Peyer's patch (tissue), 4 donors: ENCODE measurements at regions not wholly inside any gene's neighbourhood (a gene's known extent, or its start where the extent isn't known, plus 50 kb on each side); places are given as distances from the start of the nearest gene placed in this dataset.

Source experiments
- DNase-seq, 3 donors: peaks; one replicate each; pipeline ENCODE4 v3.0.0-alpha.2; 2017 to 2019
- H3K27ac ChIP-seq, 4 donors: fragments of 200-600 bp; sonication (generic); one replicate each; pipeline ENCODE4 v1.5.1; 2016 to 2019
- H3K27me3 ChIP-seq, 2 donors: fragments of 200-600 bp; sonication (generic); one replicate each; pipeline ENCODE4 v1.5.1; 2019
- H3K36me3 ChIP-seq, 3 donors: fragments of 200-600 bp; sonication (generic); one replicate each; pipeline ENCODE4 v1.5.1; 2016 to 2019
- H3K4me1 ChIP-seq, 4 donors: fragments of 200-600 bp; sonication (generic); one replicate each; pipeline ENCODE4 v1.5.1; 2016 to 2019
- H3K4me3 ChIP-seq, 4 donors: fragments of 200-600 bp; sonication (generic); 1 replicate in 3 of 4; 2 replicates in 1 of 4; pipeline ENCODE4 v1.5.1; 2016 to 2019; ENCODE audit warnings: mild to moderate bottlenecking in 1 of 4
- H3K9me3 ChIP-seq, 4 donors: fragments of 200-600 bp; sonication (generic); one replicate each; pipeline ENCODE4 v1.5.1; 2016 to 2019; ENCODE audit warnings: mild to moderate bottlenecking in 1 of 4
- CTCF ChIP-seq, 6 experiments: fragments of 450-650 bp in 4 of 6; fragments of 200-600 bp in 2 of 6; sonication (generic) in 1 of 6; IDR thresholded peaks; one replicate each; pipeline ENCODE4 v1.5.1; 2017 to 2019; ENCODE audit warnings: antibody characterized with exemption in 6 of 6, mild to moderate bottlenecking in 3 of 6, moderate library complexity in 1 of 6
- POLR2A ChIP-seq, 2 donors: fragments of 450-650 bp; IDR thresholded peaks; one replicate each; pipeline ENCODE4 v1.5.1; 2017; ENCODE audit warnings: antibody characterized with exemption in 2 of 2, mild to moderate bottlenecking in 2 of 2, moderate library complexity in 2 of 2

- no peaks in the 10 kb centered on the region for H3K9me3 ChIP-seq
- DNase-seq, result no peak
- H3K4me3 ChIP-seq, result no peak overlapping the region
- no peaks in the 10 kb centered on the region for H3K36me3 ChIP-seq
- TF ChIP-seq CTCF (IDR thresholded peaks at IDR 0.05), result no peak
- TF ChIP-seq POLR2A (IDR thresholded peaks at IDR 0.05), result no peak
- peaks cover 0 to 5% (median 0%) of the 10 kb centered on the region in 4 donors for H3K4me1 ChIP-seq
- H3K27ac ChIP-seq, result no peak overlapping the region
- no peaks in the 10 kb centered on the region for H3K27me3 ChIP-seq
These were observed 199.0 kb downstream of the RNF144B start for GRCh38 chr6:18586133-18586532.

- H3K27ac ChIP-seq, result peak overlapping the region in 1 of 4 donors; percentile 36
- H3K4me1 ChIP-seq, result no peaks in the 10 kb centered on the region
- DNase-seq, result peak in 2 of 3 donors; percentile 20 to 79
- H3K27me3 ChIP-seq, result no peaks in the 10 kb centered on the region
- TF ChIP-seq POLR2A (IDR thresholded peaks at IDR 0.05), result no peak
- peak; percentile 52 to 85 (median 80) for TF ChIP-seq CTCF (IDR thresholded peaks at IDR 0.05)
- no peaks in the 10 kb centered on the region for H3K9me3 ChIP-seq
- no peaks in the 10 kb centered on the region for H3K36me3 ChIP-seq
- no peak overlapping the region for H3K4me3 ChIP-seq
These were observed 208.8 kb downstream of the RNF144B start for GRCh38 chr6:18595774-18596530.

GRCh38 chr6:18596531-18596835, 209.3 kb downstream of the RNF144B start:
- H3K27me3 ChIP-seq, result no peaks in the 10 kb centered on the region
- DNase-seq, result no peak
- H3K36me3 ChIP-seq, result no peaks in the 10 kb centered on the region
- H3K9me3 ChIP-seq, result no peaks in the 10 kb centered on the region
- H3K4me1 ChIP-seq, result no peaks in the 10 kb centered on the region
- no peak for TF ChIP-seq CTCF (IDR thresholded peaks at IDR 0.05)
- H3K4me3 ChIP-seq, result no peak overlapping the region
- H3K27ac ChIP-seq, result peak overlapping the region in 1 of 4 donors; percentile 36

GRCh38 chr6:18598551-18599264, 211.6 kb downstream of the RNF144B start:
- no peak for TF ChIP-seq POLR2A (IDR thresholded peaks at IDR 0.05)
- TF ChIP-seq CTCF (IDR thresholded peaks at IDR 0.05), result no peak
- no peaks in the 10 kb centered on the region for H3K27me3 ChIP-seq
- DNase-seq, result no peak

GRCh38 chr6:18600255-18600654, 213.1 kb downstream of the RNF144B start:
- H3K27me3 ChIP-seq, result no peaks in the 10 kb centered on the region
- TF ChIP-seq CTCF (IDR thresholded peaks at IDR 0.05) (no peak), POLR2A (IDR thresholded peaks at IDR 0.05) (no peak)
- no peak for DNase-seq
- H3K4me1 ChIP-seq, result no peaks in the 10 kb centered on the region
- H3K36me3 ChIP-seq, result no peaks in the 10 kb centered on the region
- H3K27ac ChIP-seq, result no peak overlapping the region
- H3K9me3 ChIP-seq, result no peaks in the 10 kb centered on the region
- no peak overlapping the region for H3K4me3 ChIP-seq

More at GRCh38 chr6:18598551-18599264, 211.6 kb downstream of the RNF144B start:
- Histone ChIP-seq H3K27ac (no peak overlapping the region), H3K4me3 (no peak overlapping the region), H3K36me3 (no peaks in the 10 kb centered on the region), H3K4me1 (no peaks in the 10 kb centered on the region), H3K9me3 (no peaks in the 10 kb centered on the region)
